COLO668 (cell line): ENCODE measurements at regions not wholly inside any gene's neighbourhood (a gene's known extent, or its start where the extent isn't known, plus 50 kb on each side); places are given as distances from the start of the nearest gene placed in this dataset.

ENCODE experiments used
- DNase-seq: peaks from one replicate; lab custom pipeline; 2025; ENCODE audit not compliant: unreplicated experiment; lab: John Stamatoyannopoulos, UW

DNA sequence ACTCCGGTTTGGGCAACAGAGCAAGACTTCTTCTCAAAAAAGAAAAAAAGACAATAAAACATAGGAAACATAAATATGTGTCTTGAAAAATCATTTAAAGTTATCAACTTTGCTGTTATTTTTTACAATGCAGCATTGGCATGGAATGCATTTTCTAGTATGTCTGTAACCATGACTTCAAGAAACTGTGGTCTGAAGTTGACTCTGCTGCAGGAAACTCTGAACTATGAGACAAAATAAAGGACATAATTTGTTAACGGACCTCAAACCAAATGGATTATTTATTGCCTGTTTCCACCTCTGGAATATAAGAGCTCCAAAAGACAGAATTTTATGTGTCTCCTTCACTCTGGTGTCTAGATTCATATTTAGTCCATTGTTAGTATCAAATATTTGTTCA lies 79.1 kb downstream of the TRIB2 start:
- DNase-seq = no peak

DNA sequence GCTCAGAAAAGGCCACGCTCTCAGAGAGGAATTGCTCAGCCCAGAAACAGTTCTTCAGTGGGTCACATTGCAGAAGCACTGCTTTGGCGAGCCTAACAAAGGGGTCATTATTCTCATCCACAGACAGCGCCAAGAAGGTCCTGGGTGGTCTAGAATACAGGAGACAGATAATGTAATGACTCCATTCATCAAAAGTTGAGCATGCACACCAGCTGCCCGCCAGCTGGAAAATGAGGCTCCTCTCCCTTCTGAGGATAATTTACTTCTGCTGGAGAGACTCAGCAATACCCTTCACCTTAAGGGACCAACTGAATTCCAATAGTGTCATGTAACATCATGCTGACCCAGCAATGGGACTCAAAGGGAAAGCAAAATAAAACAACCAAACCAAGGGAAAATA lies 79.9 kb downstream of the TRIB2 start:
- no peak for DNase-seq

DNA sequence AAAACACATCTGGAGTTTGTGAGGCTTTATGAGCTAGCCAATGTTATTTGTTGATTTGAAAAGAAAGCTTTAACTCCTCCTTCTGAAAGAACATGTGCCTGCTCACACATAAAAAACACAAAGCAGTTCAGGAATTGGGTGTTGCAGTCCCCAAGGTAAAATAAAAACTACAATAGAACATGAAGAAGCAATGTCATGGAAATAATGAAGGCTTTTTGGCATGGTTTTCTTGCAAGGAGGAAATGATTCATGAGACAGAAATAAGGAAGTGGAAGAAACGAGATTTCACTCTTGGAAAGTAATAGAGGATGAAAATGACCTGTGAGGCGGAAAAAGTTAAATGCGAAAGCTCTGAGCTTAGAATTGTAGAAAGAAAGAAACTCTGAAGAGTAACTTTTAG lies 81.1 kb downstream of the TRIB2 start:
- no peak for DNase-seq

- DNase-seq = no peak
Measured at GRCh38 chr2:12803607-12804006, 86.9 kb downstream of the TRIB2 start.

DNA sequence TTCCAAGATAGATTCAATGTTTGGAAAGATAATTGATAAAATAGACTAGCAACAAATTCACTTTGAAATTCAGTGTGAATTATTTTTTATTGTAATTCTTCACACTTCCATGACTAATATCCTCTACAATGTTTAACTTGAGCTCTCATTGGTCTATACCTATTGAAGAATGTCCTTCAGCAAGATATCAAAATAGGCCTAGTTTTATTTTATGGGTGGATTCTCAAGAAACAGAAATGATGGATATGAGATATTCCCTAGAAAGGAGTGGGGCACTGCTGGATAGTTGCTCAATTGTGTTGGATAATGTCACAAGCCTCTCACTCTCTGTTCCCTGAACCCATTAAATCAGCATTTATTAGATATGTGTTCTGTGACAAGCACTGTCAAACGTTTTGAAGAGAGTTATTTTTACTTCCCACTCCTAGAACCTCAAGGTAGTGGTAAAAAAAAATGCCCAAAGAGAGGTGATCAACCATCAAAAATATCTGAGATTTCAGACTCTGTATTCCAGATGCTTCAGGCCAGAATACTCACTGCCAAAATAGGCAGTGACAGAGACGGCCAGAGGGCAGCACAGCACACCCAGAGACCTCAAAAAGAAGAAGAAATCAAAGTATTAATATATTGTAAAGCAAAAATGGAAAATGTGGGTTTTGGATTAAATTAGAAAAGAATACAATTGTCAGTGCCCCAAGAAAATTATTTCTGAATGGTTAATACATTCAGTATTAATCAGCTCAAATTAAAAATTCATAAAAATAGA lies 87.5 kb downstream of the TRIB2 start:
- no peak for DNase-seq

- no peak for DNase-seq
Measured at GRCh38 chr2:12805033-12805432, 88.3 kb downstream of the TRIB2 start.

- DNase-seq = no peak
Measured at GRCh38 chr2:12806549-12807242, 90.0 kb downstream of the TRIB2 start.

- no peak for DNase-seq
Measured at GRCh38 chr2:12807907-12808810, 91.4 kb downstream of the TRIB2 start.

- no peak for DNase-seq
Measured at GRCh38 chr2:12809526-12809925, 92.8 kb downstream of the TRIB2 start.

GRCh38 chr2:12811916-12812315 lies 95.2 kb downstream of the TRIB2 start:
- DNase-seq = no peak

- no peak for DNase-seq
Measured at GRCh38 chr2:12813166-12813565, 96.4 kb downstream of the TRIB2 start.

DNA sequence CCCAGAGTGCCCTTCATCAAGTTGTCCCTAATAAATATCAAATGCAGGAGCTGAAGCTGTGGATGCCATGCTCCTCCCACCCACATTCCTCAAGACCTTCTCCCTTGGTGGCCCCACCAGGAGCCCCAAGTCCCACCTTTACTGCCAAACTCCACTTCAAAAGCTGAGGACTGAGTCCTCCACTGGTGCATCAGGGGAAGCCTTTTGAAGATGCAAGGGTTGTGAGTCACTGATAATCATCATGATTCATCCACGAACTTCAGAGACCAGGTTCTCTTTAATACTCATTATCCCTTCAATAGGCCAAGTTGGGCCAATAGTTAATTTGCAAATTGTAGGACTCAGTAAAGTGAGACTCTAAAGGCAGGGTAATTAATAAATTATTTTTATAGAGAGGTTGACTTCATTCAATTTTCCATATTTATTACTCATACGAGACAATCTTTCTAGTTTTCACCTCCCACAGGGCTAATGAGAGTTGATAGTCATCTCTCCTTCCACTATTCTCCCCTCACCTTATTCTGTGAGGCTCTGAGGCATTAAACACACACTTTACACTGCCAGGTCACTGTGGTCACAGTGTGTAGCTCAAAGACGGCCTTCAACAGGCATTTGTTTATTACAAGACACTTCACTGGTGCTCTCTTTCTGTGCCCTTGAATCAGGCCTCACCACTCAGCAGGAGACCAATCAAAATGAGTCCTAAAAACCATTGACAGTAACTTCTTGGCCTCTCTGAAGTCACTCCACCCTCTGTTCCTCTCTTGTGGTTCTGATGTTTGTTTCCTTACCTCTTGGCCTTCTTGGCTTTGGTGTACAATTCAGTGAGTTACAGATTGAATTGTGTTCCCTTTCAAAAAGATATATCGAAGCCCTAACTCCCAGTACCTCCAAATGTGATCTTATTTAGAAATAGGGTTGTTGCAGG lies 99.9 kb downstream of the TRIB2 start:
- no peak for DNase-seq

- DNase-seq = no peak
Measured at GRCh38 chr2:12817870-12818269, 101.1 kb downstream of the TRIB2 start.

- DNase-seq = no peak
Measured at GRCh38 chr2:12818416-12819102, 101.8 kb downstream of the TRIB2 start.

DNA sequence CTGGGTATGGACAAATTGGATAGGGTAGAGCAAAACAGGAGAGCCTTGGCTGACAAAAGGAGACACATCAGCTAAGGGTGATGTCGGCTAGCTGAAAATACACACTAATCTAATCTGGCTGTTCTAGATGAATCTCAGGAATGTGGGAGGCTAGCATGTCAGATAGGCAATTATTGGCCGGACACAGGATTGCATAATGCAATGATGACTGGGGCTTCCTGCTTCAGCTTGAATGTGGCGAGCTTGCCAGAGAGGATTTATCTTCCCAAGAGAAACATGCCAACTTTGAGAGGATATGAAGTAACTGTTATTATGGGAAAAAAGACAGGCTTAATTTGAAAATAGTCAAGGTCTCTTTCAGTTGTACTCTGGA lies 102.4 kb downstream of the TRIB2 start:
- DNase-seq = no peak

DNA sequence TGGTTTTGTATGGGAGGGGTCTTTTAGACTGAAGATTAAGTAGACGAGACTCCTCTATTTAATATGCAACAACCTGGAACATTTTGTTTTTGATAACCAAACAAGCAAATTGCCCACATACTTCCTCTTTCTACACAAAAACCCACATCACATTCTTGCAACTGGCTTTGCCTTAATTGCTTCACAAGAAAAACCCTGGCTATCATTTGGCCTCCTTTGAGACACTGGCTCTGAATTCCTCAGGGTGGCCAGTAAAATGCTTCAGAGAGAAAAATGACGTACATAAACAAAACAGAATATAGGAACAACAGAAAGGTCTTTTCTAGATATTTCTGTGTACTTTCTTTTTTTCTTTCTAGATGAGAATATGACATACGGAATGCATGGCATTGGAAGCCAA lies 103.0 kb downstream of the TRIB2 start:
- no peak for DNase-seq

DNA sequence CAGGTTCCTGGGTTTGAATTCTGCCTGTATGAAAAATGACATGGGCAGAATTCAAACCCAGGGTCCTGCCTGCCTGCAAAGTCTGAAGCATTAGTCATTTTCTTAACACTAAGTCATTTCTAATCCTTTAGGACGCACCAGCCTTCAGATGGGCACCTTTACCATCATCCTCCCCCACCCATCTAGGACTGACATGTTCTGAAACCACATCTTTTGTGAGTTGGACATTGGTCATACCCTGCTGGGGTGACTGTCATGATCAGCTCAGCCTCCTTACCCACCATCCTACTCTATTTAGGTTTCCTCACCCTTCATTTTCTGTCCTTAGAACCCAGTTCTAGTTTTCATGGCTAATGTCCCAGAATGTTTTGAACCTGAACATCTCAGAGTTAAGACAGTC lies 104.9 kb downstream of the TRIB2 start:
- no peak for DNase-seq

DNA sequence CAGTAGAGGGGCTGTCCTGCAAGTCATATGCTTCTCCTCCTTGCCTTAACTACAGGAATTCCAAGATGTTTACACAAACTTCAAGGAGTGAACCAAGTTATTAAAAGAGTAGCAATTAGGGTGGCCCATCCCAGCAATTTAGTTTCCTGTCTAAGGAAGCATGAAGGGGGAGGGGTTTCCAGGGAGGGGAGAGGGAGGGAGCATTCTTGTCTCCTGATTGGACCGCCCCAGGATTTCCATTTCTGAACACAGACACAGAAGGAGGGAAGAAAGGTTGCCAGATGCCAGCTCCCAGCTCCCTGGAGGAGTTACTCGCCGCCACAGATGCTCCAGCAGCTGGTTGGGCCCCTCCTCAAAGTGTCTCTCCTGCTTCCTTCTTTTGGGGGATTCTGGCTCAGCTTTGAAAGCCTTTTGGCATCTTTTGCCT lies 107.6 kb downstream of the TRIB2 start:
- DNase-seq = no peak

DNA sequence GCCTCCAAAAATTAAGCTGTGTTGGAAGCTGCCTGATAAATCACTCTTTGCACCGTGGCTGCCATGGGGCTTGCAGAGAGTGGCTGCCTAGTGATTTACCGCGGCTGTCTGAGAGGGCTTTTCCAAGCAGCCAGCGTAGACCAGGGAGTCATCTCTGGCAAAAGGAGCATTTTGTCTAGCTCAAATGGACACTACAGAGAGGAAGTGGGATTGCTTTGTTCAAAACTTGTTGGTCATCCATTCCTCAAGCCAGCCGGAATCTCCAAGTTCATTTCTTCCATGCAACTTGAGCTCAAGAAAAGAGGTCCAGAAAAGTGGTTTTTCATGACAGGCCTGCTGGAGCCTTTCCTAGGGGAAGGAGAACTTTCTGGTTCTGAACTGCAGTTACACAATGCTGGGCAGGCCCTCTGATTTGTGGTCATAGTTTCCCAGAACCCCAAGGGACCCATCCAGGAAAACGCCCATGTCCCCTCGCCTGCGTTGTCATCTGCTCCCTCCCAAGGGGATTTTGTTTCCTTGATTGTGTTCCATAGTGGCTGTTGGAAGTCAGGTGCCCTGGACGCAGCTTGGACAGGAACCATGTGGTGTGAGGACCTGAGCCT lies 108.1 kb downstream of the TRIB2 start:
- no peak for DNase-seq

- DNase-seq = no peak
Measured at GRCh38 chr2:12826781-12827180, 110.0 kb downstream of the TRIB2 start.
